GM13977 (cell line): ENCODE measurements at regions not wholly inside any gene's neighbourhood (a gene's known extent, or its start where the extent isn't known, plus 50 kb on each side); places are given as distances from the start of the nearest gene placed in this dataset.

Experiments
- DNase-seq: peaks from one replicate; pipeline ENCODE4 v3.0.0; 2012; ENCODE audit warnings: low spot score
- CTCF ChIP-seq: IDR thresholded peaks from 2 replicates; pipeline ENCODE4 v1.5.1; 2012; ENCODE audit warnings: mild to moderate bottlenecking, control low read depth; ENCODE audit not compliant: insufficient read depth; ENCODE audit errors: extremely low read depth, missing control alignments
- in situ Hi-C: fragments of 300-500 bp; cut with MboI; formaldehyde crosslinking; loops from one replicate; pipeline ENCODE4 v1.12.0; 2022; ENCODE audit warnings: low sequenced_read_pairs, low pct_unique_long_range_greater_than_20kb, mixed read lengths, inconsistent platforms; ENCODE audit not compliant: unreplicated experiment

- DNase-seq = no peak
- in situ Hi-C loops = no loop called here
- no peak for TF ChIP-seq CTCF
These were observed 630.1 kb downstream of the TOX3 start for GRCh38 chr16:51916814-51917213.

GRCh38 chr16:51916231-51916630 lies 630.7 kb downstream of the TOX3 start:
- no peak for DNase-seq
- no peak for TF ChIP-seq CTCF
- in situ Hi-C loops = no loop called here

GRCh38 chr16:51907680-51908079 lies 639.3 kb downstream of the TOX3 start:
- TF ChIP-seq CTCF = no peak
- in situ Hi-C loops = no loop called here
- DNase-seq = no peak

- TF ChIP-seq CTCF = no peak
- in situ Hi-C loops = no loop called here
- DNase-seq = no peak
These were observed 646.6 kb downstream of the TOX3 start for GRCh38 chr16:51900221-51900780.

GRCh38 chr16:51898872-51899271 lies 648.1 kb downstream of the TOX3 start:
- no peak for DNase-seq
- in situ Hi-C loops = no loop called here
- no peak for TF ChIP-seq CTCF

GRCh38 chr16:51896013-51896412 lies 650.9 kb downstream of the TOX3 start:
- TF ChIP-seq CTCF = no peak
- in situ Hi-C loops = no loop called here
- no peak for DNase-seq
